ENCODE measurements at regions not wholly inside any gene's neighbourhood (a gene's known extent, or its start where the extent isn't known, plus 50 kb on each side); places are given as distances from the start of the nearest gene placed in this dataset.

DNA sequence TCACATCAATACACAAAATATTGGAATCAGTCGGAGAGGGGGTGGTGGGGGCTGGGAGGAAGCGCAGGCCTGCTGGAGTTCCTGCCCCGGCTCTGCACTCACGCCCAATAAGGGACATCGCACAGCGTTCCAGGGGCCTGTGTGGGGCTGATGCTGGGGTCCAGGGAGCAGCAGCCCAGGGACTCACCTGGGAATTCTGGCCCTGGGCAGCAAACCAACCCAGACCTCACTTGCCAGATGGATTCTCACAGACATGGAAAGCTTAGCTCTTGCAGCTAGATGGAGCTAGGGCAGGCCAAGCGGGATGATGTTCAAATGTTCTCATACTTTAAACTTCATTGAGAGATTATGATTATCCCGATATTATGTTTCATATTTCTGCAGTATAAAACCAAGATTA, 266.6 kb upstream of the TANK start:
- Histone ChIP-seq H3K27me3 (ENCODE audit: low read depth) (no peaks in the 10 kb centered on the region), H3K4me1 (no peaks in the 10 kb centered on the region), H3K9me3 (no peaks in the 10 kb centered on the region), H3K4me3 (no peak overlapping the region), H3K36me3 (replicated peaks) (no peaks in the 10 kb centered on the region)
- in situ Hi-C loops (cut with MboI; ENCODE audit: low sequenced_read_pairs): no loop called here
- DNase-seq (ENCODE audit: low spot score in 2 of 2): no peak

- no peak for DNase-seq (ENCODE audit: low spot score in 2 of 2)
- no peaks in the 10 kb centered on the region for H3K27me3 ChIP-seq (ENCODE audit: low read depth)
- no peaks in the 10 kb centered on the region for H3K4me1 ChIP-seq
- no peaks in the 10 kb centered on the region for H3K9me3 ChIP-seq
- H3K4me3 ChIP-seq: no peak overlapping the region
- H3K36me3 ChIP-seq (replicated peaks): no peaks in the 10 kb centered on the region
- in situ Hi-C loops (cut with MboI; ENCODE audit: low sequenced_read_pairs): no loop called here
These were observed 261.5 kb upstream of the TANK start for GRCh38 chr2:160898581-160899307.

DNA sequence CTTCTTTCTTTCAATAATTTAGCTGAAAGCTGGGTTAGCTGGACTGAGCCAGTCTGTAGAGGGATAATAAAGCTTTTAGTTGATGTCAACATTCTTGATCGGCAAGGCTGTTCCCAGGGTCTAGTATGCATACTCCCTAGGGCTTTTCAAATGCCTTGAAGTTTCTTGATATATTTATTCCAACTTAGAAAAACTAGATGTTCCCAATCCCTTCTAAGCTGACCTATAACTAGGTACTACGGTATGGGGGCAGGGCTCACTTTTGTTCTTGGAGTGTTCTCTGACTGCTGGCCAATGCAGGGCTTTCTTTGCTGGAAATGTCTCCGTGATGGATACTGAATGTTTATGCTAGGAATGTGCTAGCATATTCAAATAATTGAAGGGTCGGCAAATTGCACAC, 258.6 kb upstream of the TANK start:
- no peak for DNase-seq (ENCODE audit: low spot score in 2 of 2)
- H3K9me3 ChIP-seq: no peaks in the 10 kb centered on the region
- in situ Hi-C loops (cut with MboI; ENCODE audit: low sequenced_read_pairs): no loop called here
- H3K27me3 ChIP-seq (ENCODE audit: low read depth): no peaks in the 10 kb centered on the region
- peaks cover 17% of the 10 kb centered on the region for H3K4me1 ChIP-seq
- no peak overlapping the region for H3K4me3 ChIP-seq
- H3K36me3 ChIP-seq (replicated peaks): no peaks in the 10 kb centered on the region

GRCh38 chr2:160905862-160906261, 254.4 kb upstream of the TANK start:
- Histone ChIP-seq H3K36me3 (replicated peaks) (no peaks in the 10 kb centered on the region), H3K27me3 (ENCODE audit: low read depth) (no peaks in the 10 kb centered on the region), H3K9me3 (no peaks in the 10 kb centered on the region), H3K4me1 (peaks cover 26% of the 10 kb centered on the region), H3K4me3 (no peak overlapping the region)
- DNase-seq (ENCODE audit: low spot score in 2 of 2): no peak
- in situ Hi-C loops (cut with MboI; ENCODE audit: low sequenced_read_pairs): no loop called here

DNA sequence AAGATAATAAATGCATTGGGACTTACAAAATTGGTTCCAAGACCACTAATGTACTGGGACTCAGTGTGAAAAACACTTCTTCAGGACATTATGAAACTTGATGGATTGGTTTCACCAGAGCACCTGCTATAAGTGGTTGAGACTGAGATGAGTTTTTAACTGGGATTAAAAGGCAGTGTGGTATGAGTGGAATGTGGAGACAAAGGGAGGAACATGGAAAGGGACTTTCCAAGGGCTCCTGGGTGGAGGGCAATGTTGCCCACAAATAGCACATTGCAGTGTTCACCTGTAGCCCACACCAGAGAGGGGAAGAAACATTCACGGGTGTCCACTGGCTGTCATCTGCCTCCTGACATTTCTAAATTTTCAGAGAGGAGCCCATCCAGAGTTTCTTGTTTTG, 253.3 kb upstream of the TANK start:
- DNase-seq (ENCODE audit: low spot score in 2 of 2): peak; percentile 19 to 25
- Histone ChIP-seq H3K4me1 (peaks cover 34% of the 10 kb centered on the region), H3K9me3 (no peaks in the 10 kb centered on the region), H3K36me3 (replicated peaks) (no peaks in the 10 kb centered on the region), H3K4me3 (no peak overlapping the region), H3K27me3 (ENCODE audit: low read depth) (no peaks in the 10 kb centered on the region)
- in situ Hi-C loops (cut with MboI; ENCODE audit: low sequenced_read_pairs): no loop called here

GRCh38 chr2:160907738-160908137, 252.5 kb upstream of the TANK start:
- Histone ChIP-seq H3K27me3 (ENCODE audit: low read depth) (no peaks in the 10 kb centered on the region), H3K4me3 (no peak overlapping the region), H3K4me1 (peaks cover 40% of the 10 kb centered on the region), H3K9me3 (no peaks in the 10 kb centered on the region), H3K36me3 (replicated peaks) (no peaks in the 10 kb centered on the region)
- in situ Hi-C loops (cut with MboI; ENCODE audit: low sequenced_read_pairs): no loop called here
- DNase-seq (ENCODE audit: low spot score in 2 of 2): no peak

- H3K9me3 ChIP-seq: no peaks in the 10 kb centered on the region
- in situ Hi-C loops (cut with MboI; ENCODE audit: low sequenced_read_pairs): no loop called here
These were observed 252.1 kb upstream of the TANK start for GRCh38 chr2:160908157-160908556.

DNA sequence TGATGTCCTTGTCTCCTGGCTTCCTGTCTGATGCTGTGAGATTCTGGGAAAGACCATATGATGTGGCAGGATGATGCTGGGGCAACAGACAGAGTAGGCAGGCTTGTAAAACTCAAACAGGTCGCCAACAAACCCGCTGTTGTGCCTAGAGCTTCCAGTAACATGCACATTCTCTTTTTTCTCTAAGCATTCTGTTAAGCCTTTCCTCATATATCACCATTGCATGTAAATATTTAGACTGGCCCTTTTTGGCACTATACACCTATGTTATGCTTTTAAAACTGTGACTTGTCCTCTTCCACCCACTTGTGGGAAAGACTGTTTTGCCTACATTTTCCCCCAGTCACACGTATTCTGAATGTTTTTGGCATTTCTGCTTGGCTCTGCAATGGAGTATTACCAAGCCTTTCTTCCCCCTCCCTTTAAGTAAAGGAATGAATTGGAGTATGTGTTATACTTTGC, 250.4 kb upstream of the TANK start:
- DNase-seq (ENCODE audit: low spot score in 2 of 2): no peak
- Histone ChIP-seq H3K9me3 (no peaks in the 10 kb centered on the region), H3K36me3 (replicated peaks) (no peaks in the 10 kb centered on the region), H3K4me3 (no peak overlapping the region), H3K27me3 (ENCODE audit: low read depth) (no peaks in the 10 kb centered on the region), H3K4me1 (peaks cover 54% of the 10 kb centered on the region)
- in situ Hi-C loops (cut with MboI; ENCODE audit: low sequenced_read_pairs): no loop called here

More at GRCh38 chr2:160908157-160908556, 252.1 kb upstream of the TANK start:
- Histone ChIP-seq H3K4me1 (peaks cover 40% of the 10 kb centered on the region), H3K4me3 (no peak overlapping the region), H3K27me3 (ENCODE audit: low read depth) (no peaks in the 10 kb centered on the region), H3K36me3 (replicated peaks) (no peaks in the 10 kb centered on the region)
- DNase-seq (ENCODE audit: low spot score in 2 of 2): no peak

- in situ Hi-C loops (cut with MboI; ENCODE audit: low sequenced_read_pairs): no loop called here
These were observed 249.5 kb upstream of the TANK start for GRCh38 chr2:160910681-160911080.

GRCh38 chr2:160911258-160911657, 249.0 kb upstream of the TANK start:
- Histone ChIP-seq H3K4me3 (no peak overlapping the region), H3K9me3 (no peaks in the 10 kb centered on the region)
- in situ Hi-C loops (cut with MboI; ENCODE audit: low sequenced_read_pairs): no loop called here

More at GRCh38 chr2:160910681-160911080, 249.5 kb upstream of the TANK start:
- DNase-seq (ENCODE audit: low spot score in 2 of 2): no peak
- peaks cover 47% of the 10 kb centered on the region for H3K4me1 ChIP-seq
- H3K9me3 ChIP-seq: no peaks in the 10 kb centered on the region
- no peaks in the 10 kb centered on the region for H3K27me3 ChIP-seq (ENCODE audit: low read depth)
- no peaks in the 10 kb centered on the region for H3K36me3 ChIP-seq (replicated peaks)
- no peak overlapping the region for H3K4me3 ChIP-seq

GRCh38 chr2:160912276-160912675, 248.0 kb upstream of the TANK start:
- H3K36me3 ChIP-seq (replicated peaks): no peaks in the 10 kb centered on the region
- H3K9me3 ChIP-seq: no peaks in the 10 kb centered on the region
- peak in 1 of 2 experiments; percentile 47 for DNase-seq (ENCODE audit: low spot score in 2 of 2)
- H3K4me3 ChIP-seq: no peak overlapping the region
- no peaks in the 10 kb centered on the region for H3K27me3 ChIP-seq (ENCODE audit: low read depth)
- H3K4me1 ChIP-seq: peaks cover 33% of the 10 kb centered on the region
- in situ Hi-C loops (cut with MboI; ENCODE audit: low sequenced_read_pairs): no loop called here

More at GRCh38 chr2:160911258-160911657, 249.0 kb upstream of the TANK start:
- DNase-seq (ENCODE audit: low spot score in 2 of 2): no peak
- Histone ChIP-seq H3K4me1 (peaks cover 41% of the 10 kb centered on the region), H3K36me3 (replicated peaks) (no peaks in the 10 kb centered on the region), H3K27me3 (ENCODE audit: low read depth) (no peaks in the 10 kb centered on the region)

DNA sequence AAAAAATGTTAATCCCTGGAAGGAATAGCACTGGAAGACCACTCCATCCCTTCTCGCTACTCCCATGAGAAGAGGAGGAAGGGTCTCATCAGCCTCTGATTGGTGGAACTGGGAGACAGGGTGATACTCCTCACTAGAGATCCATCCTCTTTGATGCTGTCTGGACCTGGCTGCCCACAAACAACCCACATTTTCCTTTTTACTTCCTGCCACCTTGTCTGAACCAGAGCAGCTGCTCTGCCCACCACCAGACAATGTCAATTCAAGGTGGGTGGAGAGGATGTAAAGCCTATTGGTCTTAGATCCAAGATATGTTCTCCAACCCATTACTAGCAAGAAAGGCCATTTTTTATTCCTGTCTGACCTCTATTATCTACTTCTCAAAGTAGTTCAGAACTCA, 246.9 kb upstream of the TANK start:
- H3K27me3 ChIP-seq (ENCODE audit: low read depth): no peaks in the 10 kb centered on the region
- H3K9me3 ChIP-seq: no peaks in the 10 kb centered on the region
- in situ Hi-C loops (cut with MboI; ENCODE audit: low sequenced_read_pairs): no loop called here

GRCh38 chr2:160914217-160914616, 246.0 kb upstream of the TANK start:
- in situ Hi-C loops (cut with MboI; ENCODE audit: low sequenced_read_pairs): no loop called here
- DNase-seq (ENCODE audit: low spot score in 2 of 2): peak; percentile 25 to 57
- Histone ChIP-seq H3K27me3 (ENCODE audit: low read depth) (no peaks in the 10 kb centered on the region), H3K4me3 (no peak overlapping the region), H3K36me3 (replicated peaks) (no peaks in the 10 kb centered on the region), H3K9me3 (no peaks in the 10 kb centered on the region), H3K4me1 (peaks cover 33% of the 10 kb centered on the region)

More for the DNA sequence above, 246.9 kb upstream of the TANK start:
- Histone ChIP-seq H3K4me1 (peaks cover 33% of the 10 kb centered on the region), H3K36me3 (replicated peaks) (no peaks in the 10 kb centered on the region), H3K4me3 (no peak overlapping the region)
- DNase-seq (ENCODE audit: low spot score in 2 of 2): no peak

GRCh38 chr2:160916300-160916699, 243.9 kb upstream of the TANK start:
- no peaks in the 10 kb centered on the region for H3K36me3 ChIP-seq (replicated peaks)
- peaks cover 43% of the 10 kb centered on the region for H3K4me1 ChIP-seq
- H3K9me3 ChIP-seq: no peaks in the 10 kb centered on the region
- H3K27me3 ChIP-seq (ENCODE audit: low read depth): no peaks in the 10 kb centered on the region
- H3K4me3 ChIP-seq: no peak overlapping the region
- in situ Hi-C loops (cut with MboI; ENCODE audit: low sequenced_read_pairs): no loop called here
- DNase-seq (ENCODE audit: low spot score in 2 of 2): no peak

DNA sequence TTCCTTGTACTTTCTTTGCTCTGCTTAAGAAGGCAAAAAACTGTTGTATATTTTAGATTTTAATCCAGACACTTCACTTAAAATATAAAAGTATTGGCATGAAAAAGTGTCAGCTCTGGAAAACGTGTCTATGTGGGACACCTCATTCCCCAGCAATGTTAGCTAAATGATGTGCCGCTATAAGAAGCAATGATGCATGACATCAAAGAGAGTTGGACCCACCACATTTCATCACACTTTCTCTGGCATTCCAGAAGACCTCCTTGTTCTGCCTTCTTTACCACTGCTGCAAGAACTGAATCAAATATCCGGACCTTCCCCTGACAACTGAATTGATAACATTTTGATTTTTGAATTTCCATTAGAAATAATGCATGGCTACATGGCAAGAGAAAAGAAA, 242.4 kb upstream of the TANK start:
- Histone ChIP-seq H3K27me3 (ENCODE audit: low read depth) (no peaks in the 10 kb centered on the region), H3K4me3 (no peak overlapping the region), H3K4me1 (peaks cover 31% of the 10 kb centered on the region), H3K9me3 (no peaks in the 10 kb centered on the region), H3K36me3 (replicated peaks) (no peaks in the 10 kb centered on the region)
- in situ Hi-C loops (cut with MboI; ENCODE audit: low sequenced_read_pairs): no loop called here
- DNase-seq (ENCODE audit: low spot score in 2 of 2): no peak

Data from HAP-1 (cell line).